ENCODE measurements at regions not wholly inside any gene's neighbourhood (a gene's known extent, or its start where the extent isn't known, plus 50 kb on each side); places are given as distances from the start of the nearest gene placed in this dataset.

GRCh38 chr1:230569201-230569600 lies 73.1 kb upstream of the COG2 start:
- TF ChIP-seq, protein P1, sequence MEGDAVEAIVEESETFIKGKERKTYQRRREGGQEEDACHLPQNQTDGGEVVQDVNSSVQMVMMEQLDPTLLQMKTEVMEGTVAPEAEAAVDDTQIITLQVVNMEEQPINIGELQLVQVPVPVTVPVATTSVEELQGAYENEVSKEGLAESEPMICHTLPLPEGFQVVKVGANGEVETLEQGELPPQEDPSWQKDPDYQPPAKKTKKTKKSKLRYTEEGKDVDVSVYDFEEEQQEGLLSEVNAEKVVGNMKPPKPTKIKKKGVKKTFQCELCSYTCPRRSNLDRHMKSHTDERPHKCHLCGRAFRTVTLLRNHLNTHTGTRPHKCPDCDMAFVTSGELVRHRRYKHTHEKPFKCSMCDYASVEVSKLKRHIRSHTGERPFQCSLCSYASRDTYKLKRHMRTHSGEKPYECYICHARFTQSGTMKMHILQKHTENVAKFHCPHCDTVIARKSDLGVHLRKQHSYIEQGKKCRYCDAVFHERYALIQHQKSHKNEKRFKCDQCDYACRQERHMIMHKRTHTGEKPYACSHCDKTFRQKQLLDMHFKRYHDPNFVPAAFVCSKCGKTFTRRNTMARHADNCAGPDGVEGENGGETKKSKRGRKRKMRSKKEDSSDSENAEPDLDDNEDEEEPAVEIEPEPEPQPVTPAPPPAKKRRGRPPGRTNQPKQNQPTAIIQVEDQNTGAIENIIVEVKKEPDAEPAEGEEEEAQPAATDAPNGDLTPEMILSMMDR (IDR thresholded peaks at IDR 0.05): no peak
- no peak for TF ChIP-seq POLR2A (IDR thresholded peaks at IDR 0.05)
